KMS-11 (cell line): ENCODE measurements at regions not wholly inside any gene's neighbourhood (a gene's known extent, or its start where the extent isn't known, plus 50 kb on each side); places are given as distances from the start of the nearest gene placed in this dataset.

Experiments used
- H2AFZ ChIP-seq: fragments of 200-600 bp; sonication (generic); 2 replicates; pipeline ENCODE4 v1.6.1; 2016; ENCODE audit warnings: antibody characterized with exemption, mixed run types, low read depth
- H3K27ac ChIP-seq: fragments of 200-600 bp; sonication (generic); 2 replicates; pipeline ENCODE4 v1.6.1; 2016; ENCODE audit warnings: mild to moderate bottlenecking, mixed run types
- H3K27me3 ChIP-seq: fragments of 200-600 bp; sonication (generic); 2 replicates; pipeline ENCODE4 v1.6.1; 2017; ENCODE audit warnings: mild to moderate bottlenecking, low read depth, mixed run types, moderate library complexity; ENCODE audit not compliant: insufficient read depth
- H3K36me3 ChIP-seq: fragments of 200-600 bp; sonication (generic); 2 replicates; pipeline ENCODE4 v1.6.1; 2017; ENCODE audit warnings: mild to moderate bottlenecking, mixed run types; ENCODE audit not compliant: insufficient read depth
- H3K4me1 ChIP-seq: fragments of 200-600 bp; sonication (generic); 2 replicates; pipeline ENCODE4 v1.6.1; 2016; ENCODE audit warnings: mild to moderate bottlenecking, low read depth, mixed run types; ENCODE audit not compliant: poor library complexity, severe bottlenecking
- H3K4me2 ChIP-seq: fragments of 200-600 bp; sonication (generic); 2 replicates; pipeline ENCODE4 v1.7.0; 2016; ENCODE audit warnings: mild to moderate bottlenecking, mixed run types
- H3K4me3 ChIP-seq: fragments of 200-600 bp; sonication (generic); IDR thresholded peaks from 2 replicates; pipeline ENCODE4 v1.6.1; 2017; ENCODE audit warnings: low read depth, low read length, mixed read lengths; ENCODE audit not compliant: insufficient read depth
- H3K79me2 ChIP-seq: fragments of 200-600 bp; sonication (generic); 2 replicates; pipeline ENCODE4 v1.6.1; 2016; ENCODE audit warnings: low read depth, mixed run types; ENCODE audit not compliant: insufficient read depth
- H3K9ac ChIP-seq: fragments of 200-600 bp; sonication (generic); 2 replicates; pipeline ENCODE4 v1.6.1; 2016; ENCODE audit warnings: mild to moderate bottlenecking, mixed run types
- H4K20me1 ChIP-seq: fragments of 200-600 bp; sonication (generic); 2 replicates; pipeline ENCODE4 v1.6.1; 2016; ENCODE audit warnings: mild to moderate bottlenecking, mixed run types; ENCODE audit not compliant: insufficient read depth
- CTCF ChIP-seq: fragments of 200-600 bp; sonication (generic); conservative IDR thresholded peaks from 2 replicates; pipeline ENCODE4 v1.6.1; 2017; ENCODE audit warnings: low read depth, mild to moderate bottlenecking, antibody characterized with exemption, low read length, moderate library complexity, mixed read lengths

- no peak overlapping the region for H3K4me3 ChIP-seq
- no peaks in the 10 kb centered on the region for H3K4me1 ChIP-seq
- no peaks in the 10 kb centered on the region for H3K36me3 ChIP-seq
- no peaks in the 10 kb centered on the region for H3K79me2 ChIP-seq
- no peak for TF ChIP-seq CTCF
- no peak overlapping the region for H3K27ac ChIP-seq
- H3K4me2 ChIP-seq: no peak overlapping the region
- no peak overlapping the region for H2AFZ ChIP-seq
- no peaks in the 10 kb centered on the region for H4K20me1 ChIP-seq
- no peak overlapping the region for H3K9ac ChIP-seq
- H3K27me3 ChIP-seq: no peaks in the 10 kb centered on the region
These were observed 429.3 kb upstream of the CLINT1 start for GRCh38 chr5:158288272-158288657.

GRCh38 chr5:158287643-158288271 is 428.8 kb upstream of the CLINT1 start:
- no peak for TF ChIP-seq CTCF
- H3K27ac ChIP-seq: no peak overlapping the region
- H2AFZ ChIP-seq: no peak overlapping the region
- H4K20me1 ChIP-seq: no peaks in the 10 kb centered on the region
- no peak overlapping the region for H3K4me3 ChIP-seq
- no peaks in the 10 kb centered on the region for H3K27me3 ChIP-seq
- H3K4me1 ChIP-seq: no peaks in the 10 kb centered on the region
- no peak overlapping the region for H3K4me2 ChIP-seq
- no peaks in the 10 kb centered on the region for H3K36me3 ChIP-seq
- H3K79me2 ChIP-seq: no peaks in the 10 kb centered on the region
- H3K9ac ChIP-seq: no peak overlapping the region

- Histone ChIP-seq H3K36me3 (no peaks in the 10 kb centered on the region), H3K4me2 (no peak overlapping the region), H3K27me3 (no peaks in the 10 kb centered on the region), H3K9ac (no peak overlapping the region), H3K4me3 (no peak overlapping the region), H3K4me1 (no peaks in the 10 kb centered on the region), H4K20me1 (no peaks in the 10 kb centered on the region), H3K27ac (no peak overlapping the region), H3K79me2 (no peaks in the 10 kb centered on the region), H2AFZ (no peak overlapping the region)
- no peak for TF ChIP-seq CTCF
These were observed 427.9 kb upstream of the CLINT1 start for GRCh38 chr5:158286827-158287226.

- no peak overlapping the region for H3K4me2 ChIP-seq
- no peaks in the 10 kb centered on the region for H3K27me3 ChIP-seq
- H3K79me2 ChIP-seq: no peaks in the 10 kb centered on the region
- H3K27ac ChIP-seq: no peak overlapping the region
- no peak overlapping the region for H3K9ac ChIP-seq
- no peak overlapping the region for H3K4me3 ChIP-seq
- no peaks in the 10 kb centered on the region for H3K4me1 ChIP-seq
- no peak for TF ChIP-seq CTCF
- H2AFZ ChIP-seq: no peak overlapping the region
- no peaks in the 10 kb centered on the region for H4K20me1 ChIP-seq
- H3K36me3 ChIP-seq: no peaks in the 10 kb centered on the region
These were observed 426.8 kb upstream of the CLINT1 start for GRCh38 chr5:158285698-158286097.
